K562 (cell line): ENCODE measurements at regions not wholly inside any gene's neighbourhood (a gene's known extent, or its start where the extent isn't known, plus 50 kb on each side); places are given as distances from the start of the nearest gene placed in this dataset.

Source experiments
- CBX3 ChIP-seq, 2 experiments: IDR thresholded peaks; 1 replicate in 1 of 2; 2 replicates in 1 of 2; pipeline ENCODE4 v1.6.1; 2012; ENCODE audit warnings: inconsistent platforms in 2 of 2, low read length in 2 of 2, borderline replicate concordance in 1 of 2, control low read depth in 1 of 2
- E2F8 ChIP-seq: fragments of 450-650 bp; IDR thresholded peaks from 2 replicates; pipeline ENCODE4 v1.7.1; 2018; ENCODE audit warnings: mild to moderate bottlenecking, low read depth; ENCODE audit not compliant: partially characterized antibody
- FOXA1 ChIP-seq: fragments of 450-650 bp; IDR thresholded peaks from 2 replicates; pipeline ENCODE4 v1.6.1; 2016; ENCODE audit warnings: mild to moderate bottlenecking, borderline replicate concordance
- MTF1 ChIP-seq: fragments of 250-450 bp; sonication (Bioruptor Pico); IDR thresholded peaks from 2 replicates; pipeline ENCODE4 v1.9.0; 2021; ENCODE audit warnings: moderate library complexity, mild to moderate bottlenecking, inconsistent platforms, borderline replicate concordance
- NCOA6 ChIP-seq: fragments of 450-650 bp; IDR thresholded peaks from 2 replicates; pipeline ENCODE4 v1.6.1; 2017; ENCODE audit warnings: mild to moderate bottlenecking
- NFYB ChIP-seq: IDR thresholded peaks from 2 replicates; pipeline ENCODE4 v1.6.1; 2011; ENCODE audit warnings: mild to moderate bottlenecking, moderate library complexity; ENCODE audit not compliant: insufficient read length; ENCODE audit errors: extremely low read depth
- PRDM10 ChIP-seq: fragments of 450-650 bp; IDR thresholded peaks from 2 replicates; pipeline ENCODE4 v1.6.1; 2018; ENCODE audit not compliant: partially characterized antibody
- SAFB2 ChIP-seq: fragments of 200-400 bp; formaldehyde crosslinking; IDR thresholded peaks from 2 replicates; pipeline ENCODE4 v1.6.1; 2018; ENCODE audit warnings: borderline replicate concordance, low read length, low read depth, moderate library complexity; ENCODE audit not compliant: severe bottlenecking
- SMARCA4 ChIP-seq: fragments of 450-650 bp; IDR thresholded peaks from 2 replicates; pipeline ENCODE4 v1.6.1; 2016
- ZBTB49 ChIP-seq: sonication (generic); formaldehyde crosslinking; IDR thresholded peaks from 2 replicates; pipeline ENCODE4 v1.8.0; 2022; ENCODE audit warnings: missing genetic modification reagents, mild to moderate bottlenecking, borderline replicate concordance

- TF ChIP-seq E2F8 (no peak), NCOA6 (no peak), ZBTB49 (CRISPR knock-in tag) (no peak), MTF1 (CRISPR knock-in tag) (no peak), CBX3 (IDR thresholded peaks at IDR 0.05; ENCODE audit: borderline replicate concordance in 1 of 2, low read length in 2 of 2) (no peak), SAFB2 (no peak), SMARCA4 (no peak), NFYB (no peak), PRDM10 (no peak), FOXA1 (no peak)
- TF ChIP-seq, all 486 proteins: peak for 0
Measured at GRCh38 chr6:156315146-156315545, 462.0 kb upstream of the ARID1B start (continued).
